H9 (cell line): ENCODE measurements at regions not wholly inside any gene's neighbourhood (a gene's known extent, or its start where the extent isn't known, plus 50 kb on each side); places are given as distances from the start of the nearest gene placed in this dataset.

Source experiments
- DNase-seq: peaks from one replicate; pipeline ENCODE4 v3.0.0-alpha.2; 2017
- H2AFZ ChIP-seq: one replicate; pipeline ENCODE4 v1.6.1; 2013; ENCODE audit warnings: mild to moderate bottlenecking, low read length, control low read depth, moderate library complexity
- H2AK5ac ChIP-seq: 2 replicates; pipeline ENCODE4 v1.6.1; 2013; ENCODE audit warnings: low read length, control low read depth, mixed read lengths; ENCODE audit not compliant: insufficient read length
- H2BK120ac ChIP-seq: one replicate; pipeline ENCODE4 v1.6.1; 2013; ENCODE audit warnings: low read depth, mild to moderate bottlenecking, low read length, control low read depth, inconsistent platforms; ENCODE audit not compliant: poor library complexity, severe bottlenecking
- H2BK12ac ChIP-seq: 2 replicates; pipeline ENCODE4 v1.6.1; 2013; ENCODE audit warnings: low read length, control low read depth, mixed read lengths, low read depth; ENCODE audit not compliant: insufficient read length
- H2BK15ac ChIP-seq: 2 replicates; pipeline ENCODE4 v1.6.1; 2013; ENCODE audit warnings: low read depth, low read length, control low read depth
- H2BK20ac ChIP-seq: one replicate; pipeline ENCODE4 v1.6.1; 2013; ENCODE audit warnings: low read depth, mild to moderate bottlenecking, low read length, control low read depth, inconsistent platforms; ENCODE audit not compliant: poor library complexity, severe bottlenecking
- H2BK5ac ChIP-seq: 2 replicates; pipeline ENCODE4 v1.6.1; 2013; ENCODE audit warnings: low read length, control low read depth, mixed read lengths; ENCODE audit not compliant: insufficient read length
- H3K14ac ChIP-seq: 2 replicates; pipeline ENCODE4 v1.6.1; 2013; ENCODE audit warnings: low read length, control low read depth; ENCODE audit not compliant: insufficient read depth
- H3K18ac ChIP-seq: 2 replicates; pipeline ENCODE4 v1.6.1; 2013; ENCODE audit warnings: low read depth, mild to moderate bottlenecking, mixed read lengths, low read length, control low read depth; ENCODE audit not compliant: insufficient read length
- H3K23ac ChIP-seq: 2 replicates; pipeline ENCODE4 v1.6.1; 2013; ENCODE audit warnings: low read length, control low read depth, mixed read lengths, low read depth; ENCODE audit not compliant: insufficient read length
- H3K23me2 ChIP-seq: 2 replicates; pipeline ENCODE4 v1.6.1; 2013; ENCODE audit warnings: low read depth, mild to moderate bottlenecking, mixed read lengths, low read length, control low read depth; ENCODE audit not compliant: insufficient read length, poor library complexity, severe bottlenecking
- H3K27ac ChIP-seq: 2 replicates; pipeline ENCODE4 v1.5.1; 2013; ENCODE audit warnings: low read length, control low read depth, mixed read lengths, low read depth; ENCODE audit not compliant: insufficient read length
- H3K27me3 ChIP-seq: 2 replicates; pipeline ENCODE4 v1.6.1; 2013; ENCODE audit warnings: low read length, control low read depth, inconsistent platforms; ENCODE audit not compliant: insufficient read depth
- H3K4ac ChIP-seq: 2 replicates; pipeline ENCODE4 v1.6.1; 2013; ENCODE audit warnings: low read depth, mild to moderate bottlenecking, control low read depth, inconsistent platforms, low read length, moderate library complexity
- H3K4me1 ChIP-seq: 2 replicates; pipeline ENCODE4 v1.6.1; 2013; ENCODE audit warnings: low read length, control low read depth, inconsistent platforms; ENCODE audit not compliant: insufficient read depth
- H3K4me2 ChIP-seq: 2 replicates; pipeline ENCODE4 v1.6.1; 2013; ENCODE audit warnings: low read length, control low read depth, mixed read lengths; ENCODE audit not compliant: insufficient read length, insufficient read depth
- H3K56ac ChIP-seq: 2 replicates; pipeline ENCODE4 v1.6.1; 2013; ENCODE audit warnings: low read depth, mild to moderate bottlenecking, mixed read lengths, low read length, control low read depth; ENCODE audit not compliant: insufficient read length
- H3K79me1 ChIP-seq: 2 replicates; pipeline ENCODE4 v1.6.1; 2013; ENCODE audit warnings: low read depth, mild to moderate bottlenecking, moderate library complexity, low read length, control low read depth, inconsistent platforms; ENCODE audit not compliant: insufficient read depth, poor library complexity, severe bottlenecking
- H3K79me2 ChIP-seq: 2 replicates; pipeline ENCODE4 v1.6.1; 2013; ENCODE audit warnings: low read length, control low read depth, inconsistent platforms; ENCODE audit not compliant: insufficient read depth
- H3K9ac ChIP-seq: 2 replicates; pipeline ENCODE4 v1.6.1; 2013; ENCODE audit warnings: low read length, control low read depth, mixed read lengths; ENCODE audit not compliant: insufficient read length; ENCODE audit errors: extremely low read depth
- H3K9me3 ChIP-seq: one replicate; pipeline ENCODE4 v1.6.1; 2013; ENCODE audit warnings: low read depth, low read length, inconsistent platforms; ENCODE audit not compliant: control insufficient read depth
- H3T11ph ChIP-seq: one replicate; pipeline ENCODE4 v1.6.1; 2013; ENCODE audit warnings: mild to moderate bottlenecking, low read length, control low read depth, inconsistent platforms
- H4K20me1 ChIP-seq: one replicate; pipeline ENCODE4 v1.6.1; 2013; ENCODE audit not compliant: control insufficient read depth, insufficient read length, insufficient read depth
- H4K5ac ChIP-seq: 2 replicates; pipeline ENCODE4 v1.6.1; 2013; ENCODE audit warnings: low read depth, mild to moderate bottlenecking, mixed read lengths, low read length, control low read depth; ENCODE audit not compliant: insufficient read length
- H4K8ac ChIP-seq: replicated peaks from 2 replicates; pipeline ENCODE4 v1.6.1; 2013; ENCODE audit warnings: low read length, control low read depth, mixed read lengths, low read depth; ENCODE audit not compliant: insufficient read length
- H4K91ac ChIP-seq: 2 replicates; pipeline ENCODE4 v1.6.1; 2013; ENCODE audit warnings: low read depth, mild to moderate bottlenecking, moderate library complexity, mixed read lengths, low read length, control low read depth; ENCODE audit not compliant: insufficient read length
- H3K27ac Mint-ChIP-seq, 3 experiments: 2 replicates in 2 of 3; 3 replicates in 1 of 3; pipeline ENCODE4 v1.8.0; 2020 to 2021; ENCODE audit warnings: mixed read lengths in 3 of 3, mild to moderate bottlenecking in 1 of 3, moderate library complexity in 1 of 3
- H3K27me3 Mint-ChIP-seq: 2 replicates; pipeline ENCODE4 v1.8.0; 2021; ENCODE audit warnings: low read depth, mild to moderate bottlenecking, moderate library complexity, mixed read lengths
- H3K36me3 Mint-ChIP-seq, 3 experiments: 2 replicates in 2 of 3; 3 replicates in 1 of 3; pipeline ENCODE4 v1.8.0; 2020 to 2021; ENCODE audit warnings: low read depth in 3 of 3, mixed read lengths in 3 of 3; ENCODE audit not compliant: insufficient read depth in 1 of 3
- H3K4me1 Mint-ChIP-seq, 2 experiments: 2 replicates each; pipeline ENCODE4 v1.8.0; 2020; ENCODE audit warnings: mixed read lengths in 2 of 2
- H3K4me3 Mint-ChIP-seq, 2 experiments: 2 replicates in 1 of 2; 3 replicates in 1 of 2; pipeline ENCODE4 v1.8.0; 2020 to 2021; ENCODE audit warnings: mild to moderate bottlenecking in 2 of 2, mixed read lengths in 2 of 2, moderate library complexity in 1 of 2
- H3K9me3 Mint-ChIP-seq, 2 experiments: 2 replicates in 1 of 2; 3 replicates in 1 of 2; pipeline ENCODE4 v1.8.0; 2020; ENCODE audit warnings: mild to moderate bottlenecking in 2 of 2, mixed read lengths in 2 of 2, moderate library complexity in 1 of 2
- TF ChIP-seq, protein P1 (sequence below): fragments of 200-600 bp; sonication (generic); conservative IDR thresholded peaks from 3 replicates; pipeline ENCODE4 v1.8.0; 2021; ENCODE audit warnings: antibody characterized with exemption, mild to moderate bottlenecking

- TF ChIP-seq, protein P1, sequence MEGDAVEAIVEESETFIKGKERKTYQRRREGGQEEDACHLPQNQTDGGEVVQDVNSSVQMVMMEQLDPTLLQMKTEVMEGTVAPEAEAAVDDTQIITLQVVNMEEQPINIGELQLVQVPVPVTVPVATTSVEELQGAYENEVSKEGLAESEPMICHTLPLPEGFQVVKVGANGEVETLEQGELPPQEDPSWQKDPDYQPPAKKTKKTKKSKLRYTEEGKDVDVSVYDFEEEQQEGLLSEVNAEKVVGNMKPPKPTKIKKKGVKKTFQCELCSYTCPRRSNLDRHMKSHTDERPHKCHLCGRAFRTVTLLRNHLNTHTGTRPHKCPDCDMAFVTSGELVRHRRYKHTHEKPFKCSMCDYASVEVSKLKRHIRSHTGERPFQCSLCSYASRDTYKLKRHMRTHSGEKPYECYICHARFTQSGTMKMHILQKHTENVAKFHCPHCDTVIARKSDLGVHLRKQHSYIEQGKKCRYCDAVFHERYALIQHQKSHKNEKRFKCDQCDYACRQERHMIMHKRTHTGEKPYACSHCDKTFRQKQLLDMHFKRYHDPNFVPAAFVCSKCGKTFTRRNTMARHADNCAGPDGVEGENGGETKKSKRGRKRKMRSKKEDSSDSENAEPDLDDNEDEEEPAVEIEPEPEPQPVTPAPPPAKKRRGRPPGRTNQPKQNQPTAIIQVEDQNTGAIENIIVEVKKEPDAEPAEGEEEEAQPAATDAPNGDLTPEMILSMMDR: no peak
- H4K91ac ChIP-seq: no peak overlapping the region
- no peaks in the 10 kb centered on the region for H3K23me2 ChIP-seq
- no peak overlapping the region for H3T11ph ChIP-seq
- DNase-seq: no peak
- no peak overlapping the region for H2AK5ac ChIP-seq
- H2BK12ac ChIP-seq: no peak overlapping the region
- peaks cover 66% of the 10 kb centered on the region for H3K27me3 Mint-ChIP-seq
- no peak overlapping the region for H3K4me3 Mint-ChIP-seq
- no peak overlapping the region for H2BK5ac ChIP-seq
- no peak overlapping the region for H3K56ac ChIP-seq
- peaks cover 6 to 9% (median 9%) of the 10 kb centered on the region in 3 experiments; a peak in 6 of 7 replicates for H3K36me3 Mint-ChIP-seq
- H3K27ac ChIP-seq: no peak overlapping the region
- H2AFZ ChIP-seq: no peak overlapping the region
- H2BK20ac ChIP-seq: no peak overlapping the region
- H3K9me3 ChIP-seq: no peaks in the 10 kb centered on the region
- H3K4me1 Mint-ChIP-seq: peaks cover 4 to 6% of the 10 kb centered on the region in 2 experiments
- H3K9ac ChIP-seq: no peak overlapping the region
- H4K20me1 ChIP-seq: no peaks in the 10 kb centered on the region
- peaks cover 2% of the 10 kb centered on the region; the same call in 1 of the 2 replicates for H3K4me1 ChIP-seq
- no peak overlapping the region for H3K4ac ChIP-seq
- H3K23ac ChIP-seq: no peak overlapping the region
- H3K27ac Mint-ChIP-seq: no peak overlapping the region
- no peaks in the 10 kb centered on the region for H3K79me1 ChIP-seq
- H2BK120ac ChIP-seq: no peak overlapping the region
- H3K79me2 ChIP-seq: no peaks in the 10 kb centered on the region
- no peak overlapping the region for H3K4me2 ChIP-seq
- H3K27me3 ChIP-seq: peaks cover 8% of the 10 kb centered on the region; the same call in 1 of the 2 replicates
- no peak overlapping the region for H4K5ac ChIP-seq
- H4K8ac ChIP-seq: no peak overlapping the region
- H2BK15ac ChIP-seq: no peak overlapping the region
- no peak overlapping the region for H3K14ac ChIP-seq
- peaks cover 4 to 11% of the 10 kb centered on the region in 2 experiments; a peak in 4 of 5 replicates for H3K9me3 Mint-ChIP-seq
- no peak overlapping the region for H3K18ac ChIP-seq
These were observed 514.7 kb upstream of the TGFBR2 start for GRCh38 chr3:30091686-30092085.
